GM13976 (cell line): ENCODE measurements at regions not wholly inside any gene's neighbourhood (a gene's known extent, or its start where the extent isn't known, plus 50 kb on each side); places are given as distances from the start of the nearest gene placed in this dataset.

ENCODE experiments used
- DNase-seq: peaks from one replicate; pipeline ENCODE4 v3.0.0; 2012; ENCODE audit warnings: low spot score
- in situ Hi-C: fragments of 300-500 bp; cut with MboI; formaldehyde crosslinking; loops from one replicate; pipeline ENCODE4 v1.12.0; 2022; ENCODE audit warnings: low sequenced_read_pairs, mixed read lengths, inconsistent platforms; ENCODE audit not compliant: unreplicated experiment
- TF ChIP-seq, protein P1 (sequence below): IDR thresholded peaks from 2 replicates; pipeline ENCODE4 v1.5.1; 2012; ENCODE audit warnings: borderline replicate concordance, mild to moderate bottlenecking; ENCODE audit not compliant: insufficient read depth; ENCODE audit errors: extremely low read depth, missing control alignments, control extremely low read depth

DNA sequence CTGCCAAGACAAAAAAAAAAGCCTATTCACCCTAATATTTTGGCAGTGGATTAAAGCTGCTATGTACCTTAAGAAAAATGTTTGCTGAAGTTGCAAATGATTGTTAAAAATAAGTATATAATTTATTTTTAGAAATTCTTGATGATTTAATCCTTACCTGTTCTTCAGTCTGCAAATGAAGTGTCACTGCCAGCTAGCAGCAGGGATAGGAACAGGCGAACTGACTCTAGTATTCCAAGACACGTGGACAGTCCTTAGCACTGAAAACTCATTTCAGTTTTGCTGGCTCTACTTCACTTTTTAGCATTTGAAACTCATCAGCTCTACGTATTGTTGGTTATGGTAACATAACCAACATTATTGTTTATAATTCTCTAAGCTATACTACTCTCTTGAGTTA lies 204.4 kb upstream of the ID4 start:
- no peak for DNase-seq
- TF ChIP-seq, protein P1, sequence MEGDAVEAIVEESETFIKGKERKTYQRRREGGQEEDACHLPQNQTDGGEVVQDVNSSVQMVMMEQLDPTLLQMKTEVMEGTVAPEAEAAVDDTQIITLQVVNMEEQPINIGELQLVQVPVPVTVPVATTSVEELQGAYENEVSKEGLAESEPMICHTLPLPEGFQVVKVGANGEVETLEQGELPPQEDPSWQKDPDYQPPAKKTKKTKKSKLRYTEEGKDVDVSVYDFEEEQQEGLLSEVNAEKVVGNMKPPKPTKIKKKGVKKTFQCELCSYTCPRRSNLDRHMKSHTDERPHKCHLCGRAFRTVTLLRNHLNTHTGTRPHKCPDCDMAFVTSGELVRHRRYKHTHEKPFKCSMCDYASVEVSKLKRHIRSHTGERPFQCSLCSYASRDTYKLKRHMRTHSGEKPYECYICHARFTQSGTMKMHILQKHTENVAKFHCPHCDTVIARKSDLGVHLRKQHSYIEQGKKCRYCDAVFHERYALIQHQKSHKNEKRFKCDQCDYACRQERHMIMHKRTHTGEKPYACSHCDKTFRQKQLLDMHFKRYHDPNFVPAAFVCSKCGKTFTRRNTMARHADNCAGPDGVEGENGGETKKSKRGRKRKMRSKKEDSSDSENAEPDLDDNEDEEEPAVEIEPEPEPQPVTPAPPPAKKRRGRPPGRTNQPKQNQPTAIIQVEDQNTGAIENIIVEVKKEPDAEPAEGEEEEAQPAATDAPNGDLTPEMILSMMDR = no peak
- in situ Hi-C loops = no loop called here

DNA sequence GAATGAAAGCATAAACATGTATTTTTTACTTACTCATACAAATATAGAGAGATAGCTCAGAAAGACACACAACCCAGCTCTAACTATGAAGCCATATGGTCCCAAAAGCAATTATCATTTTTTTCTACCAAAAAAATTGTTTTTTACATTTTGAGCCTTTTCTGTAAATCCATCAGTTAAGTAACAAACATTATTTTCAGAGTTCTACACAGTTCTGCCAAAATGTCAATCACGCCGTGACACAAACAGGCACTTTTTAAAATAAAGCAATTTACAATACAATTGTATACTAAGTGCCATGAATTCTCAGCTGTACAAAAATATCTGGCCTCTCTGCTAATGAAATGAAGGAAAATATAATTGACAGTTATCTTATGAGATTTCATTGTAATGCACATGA lies 201.4 kb upstream of the ID4 start:
- in situ Hi-C loops = no loop called here
- no peak for DNase-seq
- TF ChIP-seq, protein P1 = no peak

DNA sequence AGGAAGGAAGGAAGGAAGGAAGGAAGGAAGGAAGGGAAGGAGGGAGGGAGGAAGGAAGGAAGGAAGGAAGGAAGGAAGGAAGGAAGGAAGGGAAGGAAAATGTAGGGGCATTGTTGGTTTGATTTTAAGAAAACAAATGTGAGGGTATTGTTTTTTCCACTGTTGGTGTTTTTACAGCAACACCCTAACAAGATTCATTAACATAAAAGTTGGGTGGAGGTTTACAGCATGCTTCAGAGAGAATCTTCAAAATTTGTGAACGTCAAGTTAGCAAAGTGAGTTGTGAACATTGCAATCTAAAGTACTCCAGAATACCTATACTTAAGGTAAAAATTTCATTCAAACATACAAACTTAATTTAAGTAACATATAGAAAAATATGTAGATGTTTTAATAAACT lies 200.2 kb upstream of the ID4 start:
- TF ChIP-seq, protein P1 = no peak
- in situ Hi-C loops = no loop called here
- no peak for DNase-seq

DNA sequence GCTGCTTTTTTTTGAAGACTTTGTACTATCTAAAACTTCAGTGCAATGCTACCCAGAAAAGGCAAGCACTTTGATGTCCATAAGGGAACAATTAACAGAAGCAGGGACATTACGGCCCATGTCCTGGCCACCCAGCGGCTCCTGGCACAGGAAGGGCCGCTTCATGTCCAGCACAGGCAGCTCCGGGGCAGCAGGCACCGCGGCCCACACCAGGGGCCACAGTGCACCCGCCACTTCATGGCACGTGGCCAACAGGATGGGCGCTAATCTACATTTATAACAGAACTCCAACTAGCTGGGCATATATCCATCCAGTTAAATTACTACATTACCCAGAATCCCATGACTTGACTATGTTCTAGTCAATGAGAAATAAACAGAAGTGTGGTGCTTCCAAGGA lies 198.2 kb upstream of the ID4 start:
- DNase-seq = no peak
- TF ChIP-seq, protein P1 = no peak
- in situ Hi-C loops = no loop called here

DNA sequence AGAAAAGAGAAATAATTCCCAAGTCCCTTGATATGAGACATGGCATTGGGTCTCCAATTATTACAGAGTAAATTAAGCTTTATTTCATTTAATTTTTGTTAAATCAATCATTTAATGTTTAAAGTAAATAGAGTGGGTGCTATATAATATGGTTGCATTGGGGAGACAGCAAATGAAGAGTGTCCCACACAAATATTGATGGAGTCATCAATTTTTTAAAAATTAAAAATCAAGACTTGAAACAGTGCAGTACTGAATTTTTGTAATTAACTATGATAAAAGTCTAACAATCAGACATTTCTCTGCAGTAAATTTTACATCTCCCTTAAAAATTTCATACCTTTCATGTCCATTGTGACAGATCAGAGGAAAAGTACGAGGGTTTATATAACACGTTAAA lies 193.9 kb upstream of the ID4 start:
- in situ Hi-C loops = no loop called here
- TF ChIP-seq, protein P1 = no peak

DNA sequence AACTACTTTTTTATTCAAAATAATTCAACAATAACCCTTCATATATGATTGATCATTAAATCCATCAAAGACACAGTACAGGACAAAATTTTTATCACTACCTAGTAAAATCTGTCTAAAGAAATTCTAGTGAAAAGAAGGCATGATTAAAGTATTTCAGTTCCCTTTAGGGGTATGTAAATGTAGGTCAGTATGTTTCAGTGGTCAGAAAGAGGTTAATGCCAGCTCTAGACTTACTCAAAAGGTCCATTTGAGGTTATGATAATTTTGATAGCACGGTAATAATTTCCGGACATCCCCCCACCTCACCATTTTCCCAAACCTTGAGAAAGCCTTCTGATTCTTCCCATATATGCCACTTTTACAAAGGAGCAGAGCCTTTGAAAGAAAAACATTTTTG lies 193.5 kb upstream of the ID4 start:
- in situ Hi-C loops = no loop called here
- TF ChIP-seq, protein P1 = no peak
- DNase-seq = no peak

More for the DNA sequence above, 193.9 kb upstream of the ID4 start:
- DNase-seq = no peak

DNA sequence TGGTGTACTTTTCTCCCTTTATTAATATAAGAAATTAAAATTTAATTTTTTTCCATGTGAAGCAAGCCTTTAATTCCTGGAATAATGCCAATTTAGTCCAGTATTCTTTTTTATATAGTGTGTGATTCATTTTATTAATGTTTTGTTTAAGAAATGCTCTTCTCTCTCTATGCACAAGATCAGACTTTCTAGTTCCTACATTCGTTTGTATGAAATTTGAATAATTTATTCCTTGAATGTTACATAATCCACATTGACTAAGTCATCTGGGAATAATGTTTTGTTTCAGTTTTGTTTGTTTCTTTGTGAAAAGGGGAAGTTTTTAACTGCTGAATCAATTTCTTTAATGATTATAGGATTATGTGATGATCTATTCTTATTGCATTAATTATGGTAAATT lies 181.4 kb upstream of the ID4 start:
- in situ Hi-C loops = no loop called here
- TF ChIP-seq, protein P1 = no peak
- DNase-seq = no peak
